ENCODE measurements at regions not wholly inside any gene's neighbourhood (a gene's known extent, or its start where the extent isn't known, plus 50 kb on each side); places are given as distances from the start of the nearest gene placed in this dataset.

GRCh38 chr11:109307366-109307765 lies 114.6 kb upstream of the C11orf87 start:
- Mint-ChIP-seq H3K27me3 (ENCODE audit: low read depth) (no peaks in the 10 kb centered on the region), H3K4me1 (ENCODE audit: low read depth) (no peaks in the 10 kb centered on the region), H3K36me3 (ENCODE audit: low read depth) (no peaks in the 10 kb centered on the region), H3K4me3 (no peak overlapping the region), H3K9me3 (no peaks in the 10 kb centered on the region), H3K27ac (no peak overlapping the region)
- DNase-seq (ENCODE audit: low spot score): no peak

GRCh38 chr11:109308551-109308950 lies 113.4 kb upstream of the C11orf87 start:
- no peak overlapping the region for H3K27ac Mint-ChIP-seq

GRCh38 chr11:109309153-109309552 lies 112.8 kb upstream of the C11orf87 start:
- Mint-ChIP-seq H3K27ac (no peak overlapping the region), H3K9me3 (no peaks in the 10 kb centered on the region), H3K4me1 (ENCODE audit: low read depth) (no peaks in the 10 kb centered on the region), H3K36me3 (ENCODE audit: low read depth) (no peaks in the 10 kb centered on the region), H3K27me3 (ENCODE audit: low read depth) (no peaks in the 10 kb centered on the region), H3K4me3 (no peak overlapping the region)
- DNase-seq (ENCODE audit: low spot score): no peak

More at GRCh38 chr11:109308551-109308950, 113.4 kb upstream of the C11orf87 start:
- H3K36me3 Mint-ChIP-seq (ENCODE audit: low read depth): no peaks in the 10 kb centered on the region
- no peaks in the 10 kb centered on the region for H3K27me3 Mint-ChIP-seq (ENCODE audit: low read depth)
- H3K4me3 Mint-ChIP-seq: no peak overlapping the region
- DNase-seq (ENCODE audit: low spot score): no peak
- no peaks in the 10 kb centered on the region for H3K4me1 Mint-ChIP-seq (ENCODE audit: low read depth)
- no peaks in the 10 kb centered on the region for H3K9me3 Mint-ChIP-seq

GRCh38 chr11:109317726-109318125 lies 104.3 kb upstream of the C11orf87 start:
- DNase-seq (ENCODE audit: low spot score): no peak
- Mint-ChIP-seq H3K4me1 (ENCODE audit: low read depth) (no peaks in the 10 kb centered on the region), H3K36me3 (ENCODE audit: low read depth) (no peaks in the 10 kb centered on the region), H3K27ac (no peak overlapping the region), H3K9me3 (no peaks in the 10 kb centered on the region), H3K27me3 (ENCODE audit: low read depth) (no peaks in the 10 kb centered on the region), H3K4me3 (no peak overlapping the region)

- Mint-ChIP-seq H3K4me1 (ENCODE audit: low read depth) (no peaks in the 10 kb centered on the region), H3K36me3 (ENCODE audit: low read depth) (no peaks in the 10 kb centered on the region), H3K4me3 (no peak overlapping the region), H3K27me3 (ENCODE audit: low read depth) (no peaks in the 10 kb centered on the region), H3K9me3 (no peaks in the 10 kb centered on the region), H3K27ac (no peak overlapping the region)
- no peak for DNase-seq (ENCODE audit: low spot score)
Measured at GRCh38 chr11:109320595-109320994, 101.4 kb upstream of the C11orf87 start.

- DNase-seq (ENCODE audit: low spot score): no peak
- no peak overlapping the region for H3K4me3 Mint-ChIP-seq
- H3K36me3 Mint-ChIP-seq (ENCODE audit: low read depth): no peaks in the 10 kb centered on the region
- H3K4me1 Mint-ChIP-seq (ENCODE audit: low read depth): no peaks in the 10 kb centered on the region
- no peaks in the 10 kb centered on the region for H3K9me3 Mint-ChIP-seq
- no peak overlapping the region for H3K27ac Mint-ChIP-seq
- H3K27me3 Mint-ChIP-seq (ENCODE audit: low read depth): no peaks in the 10 kb centered on the region
Measured at GRCh38 chr11:109326781-109327180, 95.2 kb upstream of the C11orf87 start.

- DNase-seq (ENCODE audit: low spot score): no peak
- no peak overlapping the region for H3K27ac Mint-ChIP-seq
- no peaks in the 10 kb centered on the region for H3K27me3 Mint-ChIP-seq (ENCODE audit: low read depth)
- H3K4me3 Mint-ChIP-seq: no peak overlapping the region
- no peaks in the 10 kb centered on the region for H3K36me3 Mint-ChIP-seq (ENCODE audit: low read depth)
- H3K4me1 Mint-ChIP-seq (ENCODE audit: low read depth): no peaks in the 10 kb centered on the region
- H3K9me3 Mint-ChIP-seq: no peaks in the 10 kb centered on the region
Measured at GRCh38 chr11:109329716-109330115, 92.3 kb upstream of the C11orf87 start.

GRCh38 chr11:109338131-109338530 lies 83.9 kb upstream of the C11orf87 start:
- Mint-ChIP-seq H3K36me3 (ENCODE audit: low read depth) (no peaks in the 10 kb centered on the region), H3K9me3 (peaks cover 6% of the 10 kb centered on the region), H3K4me1 (ENCODE audit: low read depth) (no peaks in the 10 kb centered on the region), H3K27ac (no peak overlapping the region), H3K4me3 (no peak overlapping the region), H3K27me3 (ENCODE audit: low read depth) (no peaks in the 10 kb centered on the region)
- DNase-seq (ENCODE audit: low spot score): no peak

GRCh38 chr11:109342261-109342660 lies 79.7 kb upstream of the C11orf87 start:
- Mint-ChIP-seq H3K9me3 (peaks cover 4% of the 10 kb centered on the region), H3K27me3 (ENCODE audit: low read depth) (no peaks in the 10 kb centered on the region), H3K4me3 (no peak overlapping the region), H3K36me3 (ENCODE audit: low read depth) (no peaks in the 10 kb centered on the region), H3K4me1 (ENCODE audit: low read depth) (no peaks in the 10 kb centered on the region), H3K27ac (no peak overlapping the region)
- no peak for DNase-seq (ENCODE audit: low spot score)

GRCh38 chr11:109343242-109343641 lies 78.7 kb upstream of the C11orf87 start:
- no peak overlapping the region for H3K27ac Mint-ChIP-seq
- H3K4me3 Mint-ChIP-seq: no peak overlapping the region
- H3K36me3 Mint-ChIP-seq (ENCODE audit: low read depth): no peaks in the 10 kb centered on the region
- H3K4me1 Mint-ChIP-seq (ENCODE audit: low read depth): no peaks in the 10 kb centered on the region
- DNase-seq (ENCODE audit: low spot score): no peak
- H3K27me3 Mint-ChIP-seq (ENCODE audit: low read depth): no peaks in the 10 kb centered on the region
- H3K9me3 Mint-ChIP-seq: peaks cover 7% of the 10 kb centered on the region

GRCh38 chr11:109347304-109347703 lies 74.7 kb upstream of the C11orf87 start:
- no peaks in the 10 kb centered on the region for H3K36me3 Mint-ChIP-seq (ENCODE audit: low read depth)
- peaks cover 10% of the 10 kb centered on the region for H3K9me3 Mint-ChIP-seq
- H3K27me3 Mint-ChIP-seq (ENCODE audit: low read depth): no peaks in the 10 kb centered on the region
- no peaks in the 10 kb centered on the region for H3K4me1 Mint-ChIP-seq (ENCODE audit: low read depth)
- DNase-seq (ENCODE audit: low spot score): no peak
- no peak overlapping the region for H3K27ac Mint-ChIP-seq
- H3K4me3 Mint-ChIP-seq: no peak overlapping the region

- Mint-ChIP-seq H3K27ac (no peak overlapping the region), H3K4me3 (no peak overlapping the region)
Measured at GRCh38 chr11:109349276-109350080, 72.5 kb upstream of the C11orf87 start.

GRCh38 chr11:109350091-109350490 lies 71.9 kb upstream of the C11orf87 start:
- Mint-ChIP-seq H3K4me1 (ENCODE audit: low read depth) (no peaks in the 10 kb centered on the region), H3K27ac (no peak overlapping the region), H3K36me3 (ENCODE audit: low read depth) (no peaks in the 10 kb centered on the region), H3K27me3 (ENCODE audit: low read depth) (no peaks in the 10 kb centered on the region), H3K4me3 (no peak overlapping the region), H3K9me3 (peaks cover 6% of the 10 kb centered on the region)
- DNase-seq (ENCODE audit: low spot score): no peak

More at GRCh38 chr11:109349276-109350080, 72.5 kb upstream of the C11orf87 start:
- Mint-ChIP-seq H3K4me1 (ENCODE audit: low read depth) (no peaks in the 10 kb centered on the region), H3K36me3 (ENCODE audit: low read depth) (no peaks in the 10 kb centered on the region), H3K9me3 (peaks cover 7% of the 10 kb centered on the region), H3K27me3 (ENCODE audit: low read depth) (no peaks in the 10 kb centered on the region)
- DNase-seq (ENCODE audit: low spot score): no peak

- no peaks in the 10 kb centered on the region for H3K27me3 Mint-ChIP-seq (ENCODE audit: low read depth)
- DNase-seq (ENCODE audit: low spot score): no peak
- H3K9me3 Mint-ChIP-seq: no peaks in the 10 kb centered on the region
- no peak overlapping the region for H3K4me3 Mint-ChIP-seq
- no peaks in the 10 kb centered on the region for H3K36me3 Mint-ChIP-seq (ENCODE audit: low read depth)
- no peaks in the 10 kb centered on the region for H3K4me1 Mint-ChIP-seq (ENCODE audit: low read depth)
- no peak overlapping the region for H3K27ac Mint-ChIP-seq
Measured at GRCh38 chr11:109362059-109362458, 59.9 kb upstream of the C11orf87 start.

GRCh38 chr11:109363682-109364081 lies 58.3 kb upstream of the C11orf87 start:
- no peaks in the 10 kb centered on the region for H3K9me3 Mint-ChIP-seq
- no peak overlapping the region for H3K27ac Mint-ChIP-seq
- DNase-seq (ENCODE audit: low spot score): no peak
- H3K4me1 Mint-ChIP-seq (ENCODE audit: low read depth): no peaks in the 10 kb centered on the region
- no peaks in the 10 kb centered on the region for H3K36me3 Mint-ChIP-seq (ENCODE audit: low read depth)
- H3K4me3 Mint-ChIP-seq: no peak overlapping the region
- no peaks in the 10 kb centered on the region for H3K27me3 Mint-ChIP-seq (ENCODE audit: low read depth)
